Retina (tissue), 1 donor: ENCODE measurements at regions not wholly inside any gene's neighbourhood (a gene's known extent, or its start where the extent isn't known, plus 50 kb on each side); places are given as distances from the start of the nearest gene placed in this dataset.

Experiments used
- DNase-seq: peaks from one replicate; pipeline ENCODE4 v3.0.0-alpha.2; 2016

DNA sequence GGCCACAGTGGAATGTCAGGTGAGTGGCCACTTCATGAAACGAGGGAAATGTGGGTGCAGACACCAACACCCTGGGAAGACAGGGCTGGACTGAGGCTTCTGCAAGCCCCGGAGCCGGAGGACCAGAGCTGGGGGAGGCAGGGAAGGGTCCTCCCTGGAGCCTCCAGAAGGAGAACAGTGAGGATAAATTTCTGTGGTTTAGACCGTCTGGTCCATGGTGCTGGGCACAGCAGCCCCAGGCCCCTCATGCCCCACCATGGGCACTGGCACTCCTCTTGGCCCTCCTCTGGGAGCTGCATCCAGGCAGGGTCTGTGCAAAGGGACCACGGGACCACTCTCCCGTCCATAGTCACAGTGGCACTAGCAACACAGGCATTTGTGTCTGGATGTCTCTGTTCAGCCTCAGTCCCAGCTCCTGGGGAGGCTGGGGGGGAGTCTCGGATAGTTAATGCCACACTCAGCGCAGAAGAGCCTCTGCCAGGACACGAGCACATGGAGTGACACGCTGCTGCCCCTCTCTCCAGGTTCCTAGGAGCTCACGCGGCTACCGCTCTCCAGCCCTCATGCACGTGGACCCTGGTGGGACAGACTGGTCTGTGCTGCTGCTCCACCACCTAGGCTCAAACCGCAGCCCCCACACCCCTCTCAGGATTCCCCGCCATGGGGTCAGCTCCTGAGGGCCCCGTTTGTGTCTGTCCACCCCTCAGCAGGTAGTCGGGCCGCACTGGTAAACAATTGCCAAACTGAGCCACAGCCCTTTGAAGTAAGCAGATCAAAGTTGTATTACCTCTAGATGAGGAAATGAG, 305.9 kb upstream of the SALL3 start:
- no peak for DNase-seq

DNA sequence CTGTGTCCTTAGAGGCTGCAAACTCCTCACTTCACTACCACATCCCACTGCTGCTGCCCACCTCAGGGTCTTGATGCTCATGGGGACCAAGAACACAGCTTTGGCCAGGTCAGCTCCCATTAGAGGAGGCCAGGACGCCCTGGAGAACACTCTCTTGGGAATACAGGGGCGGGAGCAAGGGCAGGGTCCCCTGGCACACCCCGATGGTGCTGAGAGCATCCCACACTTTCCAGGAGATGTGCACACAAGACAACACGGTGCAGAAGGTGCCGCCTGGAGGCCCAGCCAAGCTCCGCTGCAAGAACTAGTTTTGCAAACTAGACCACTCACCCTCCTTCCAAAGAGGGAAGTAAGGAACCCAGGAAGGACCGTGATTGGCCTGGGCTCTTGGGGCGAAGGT, 304.4 kb upstream of the SALL3 start:
- DNase-seq = no peak

- no peak for DNase-seq
Observed at GRCh38 chr18:78676622-78677482, 302.8 kb upstream of the SALL3 start.

DNA sequence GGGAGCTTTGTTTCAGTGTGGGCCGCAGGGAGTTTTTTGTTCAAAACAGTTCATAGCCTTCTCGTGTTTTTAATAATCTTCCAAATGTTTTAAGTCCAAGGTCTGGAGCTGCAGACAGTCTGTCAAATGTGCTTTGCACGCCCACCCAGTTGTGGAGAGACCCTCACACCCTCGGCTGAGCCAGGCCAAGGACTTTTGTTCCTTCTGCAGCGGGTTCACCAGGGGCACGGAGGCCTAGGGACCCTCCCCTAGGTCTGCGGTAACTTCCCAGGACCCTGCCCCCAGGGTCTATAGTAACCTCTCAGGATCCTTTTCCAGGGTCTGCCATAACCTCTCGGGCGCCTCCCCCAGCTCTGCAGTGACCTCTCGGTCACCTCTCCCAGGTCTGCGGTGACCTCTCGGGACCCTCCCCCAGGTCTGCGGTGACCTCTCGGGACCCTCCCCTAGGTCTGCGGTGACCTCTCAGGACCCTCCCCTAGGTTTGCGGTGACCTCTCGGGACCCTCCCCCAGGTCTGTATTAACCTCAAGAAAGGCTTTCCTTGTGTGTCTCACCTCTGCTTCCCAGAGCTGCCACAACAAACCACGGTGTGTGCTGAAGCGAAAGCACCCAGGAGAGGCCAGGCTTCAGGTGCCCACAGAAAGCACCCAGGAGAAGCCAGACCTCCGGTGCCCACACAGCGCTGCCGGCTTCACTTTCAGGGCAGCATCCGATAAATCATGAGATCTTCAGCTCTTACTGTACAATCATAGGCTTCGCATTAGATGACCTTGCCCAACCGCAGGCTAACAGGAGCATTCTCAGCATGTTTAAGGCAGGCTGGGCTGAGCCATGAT, 301.9 kb upstream of the SALL3 start:
- no peak for DNase-seq

DNA sequence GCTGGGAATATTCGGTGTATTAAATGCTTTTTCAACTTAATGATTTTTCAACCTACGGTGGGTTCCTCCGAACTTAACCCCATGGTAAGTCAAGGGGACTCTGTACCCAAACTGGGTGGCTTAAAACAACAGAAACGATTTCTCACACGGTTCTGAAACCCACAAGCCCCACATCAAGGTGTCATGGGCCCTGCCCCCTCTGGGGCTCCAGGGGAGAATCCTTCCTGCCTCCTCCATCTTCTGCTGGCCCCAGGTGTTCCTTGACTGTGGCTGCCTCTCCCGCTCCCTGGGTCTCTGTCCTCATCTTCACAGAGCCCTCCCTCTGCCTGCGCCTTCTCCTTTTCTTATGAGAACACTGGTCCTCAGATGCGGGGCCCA, 301.3 kb upstream of the SALL3 start:
- no peak for DNase-seq

GRCh38 chr18:78679031-78679430, 300.6 kb upstream of the SALL3 start:
- DNase-seq = peak; percentile 34

- no peak for DNase-seq
Observed at GRCh38 chr18:78679613-78680260, 299.9 kb upstream of the SALL3 start.

GRCh38 chr18:78681396-78681795, 298.2 kb upstream of the SALL3 start:
- DNase-seq = no peak

DNA sequence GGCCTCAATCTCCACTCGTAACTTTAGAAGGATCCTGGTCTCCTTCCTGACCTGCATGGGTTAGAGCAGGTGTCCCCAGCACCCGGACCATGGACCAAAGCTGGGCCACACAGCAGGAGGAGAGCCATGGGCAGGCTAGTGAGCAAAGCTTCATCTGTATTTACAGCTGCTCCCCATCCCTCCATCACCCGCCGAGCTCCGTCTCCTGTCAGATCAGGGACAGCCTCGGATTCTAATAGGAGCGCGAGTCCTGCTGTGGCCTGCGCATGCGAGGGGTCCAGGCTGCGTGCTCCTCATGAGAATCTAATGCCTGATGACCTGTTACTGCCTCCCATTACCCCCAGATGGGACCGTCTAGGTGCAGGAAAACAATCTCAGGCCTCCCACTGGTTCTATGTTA, 297.7 kb upstream of the SALL3 start:
- no peak for DNase-seq

DNA sequence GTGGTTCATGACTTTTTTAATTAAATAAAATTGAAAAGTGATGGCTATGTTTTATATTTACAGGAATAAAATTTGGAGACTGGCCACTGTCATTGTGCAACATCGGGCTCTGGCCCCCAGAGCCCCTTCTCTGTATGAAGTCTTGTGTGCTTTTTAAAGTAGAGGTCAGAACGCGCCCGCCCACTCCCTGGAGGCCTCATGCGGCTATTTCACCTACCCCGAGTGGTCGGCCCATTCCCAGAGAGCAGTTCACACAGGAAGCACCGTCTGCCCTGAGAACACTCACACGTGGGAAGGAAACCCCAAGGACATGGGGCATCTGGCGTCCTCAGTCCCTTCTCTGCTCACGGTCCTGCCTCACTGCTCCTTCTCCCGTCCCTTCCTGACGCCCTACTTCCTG, 296.9 kb upstream of the SALL3 start:
- DNase-seq = no peak

DNA sequence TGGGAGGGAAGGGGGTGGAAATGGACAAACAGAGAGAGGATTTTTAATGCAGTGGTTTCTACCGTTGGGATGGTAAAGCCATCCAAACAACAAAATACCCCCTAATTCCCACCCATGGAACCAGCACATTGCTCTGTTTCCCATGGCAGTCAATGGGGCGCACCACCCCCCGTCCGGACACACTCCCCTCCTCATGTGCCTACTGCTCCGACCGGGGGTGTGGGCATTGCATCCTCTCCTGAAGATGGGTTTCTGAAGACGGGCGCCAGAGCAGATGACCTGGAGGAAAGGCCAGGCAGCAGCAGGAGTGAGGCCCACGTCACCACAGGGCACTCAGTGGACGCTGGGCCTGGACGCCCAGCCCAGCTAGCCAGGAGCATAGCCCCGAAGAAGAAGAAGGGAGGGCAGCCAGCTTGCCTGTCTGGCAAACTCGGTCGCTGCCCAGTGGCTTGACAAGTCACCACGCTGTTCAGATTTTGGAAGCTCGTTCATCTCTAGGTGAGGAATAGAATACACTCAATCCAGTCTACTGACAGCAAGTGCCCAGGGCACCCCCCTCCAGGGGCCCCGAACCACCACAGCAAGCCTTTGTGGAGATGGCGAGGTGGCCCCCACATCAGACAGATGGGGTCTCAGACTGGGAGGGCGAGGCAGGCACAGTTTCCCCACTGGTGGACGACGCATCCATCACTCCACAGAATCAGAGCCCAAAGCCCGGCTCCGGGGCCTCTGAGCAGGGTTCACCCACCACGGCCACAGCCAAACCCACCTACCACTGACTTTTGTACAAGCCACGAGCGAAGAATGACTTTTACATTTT, 296.2 kb upstream of the SALL3 start:
- no peak for DNase-seq

- no peak for DNase-seq
Observed at GRCh38 chr18:78685250-78685979, 294.2 kb upstream of the SALL3 start.

DNA sequence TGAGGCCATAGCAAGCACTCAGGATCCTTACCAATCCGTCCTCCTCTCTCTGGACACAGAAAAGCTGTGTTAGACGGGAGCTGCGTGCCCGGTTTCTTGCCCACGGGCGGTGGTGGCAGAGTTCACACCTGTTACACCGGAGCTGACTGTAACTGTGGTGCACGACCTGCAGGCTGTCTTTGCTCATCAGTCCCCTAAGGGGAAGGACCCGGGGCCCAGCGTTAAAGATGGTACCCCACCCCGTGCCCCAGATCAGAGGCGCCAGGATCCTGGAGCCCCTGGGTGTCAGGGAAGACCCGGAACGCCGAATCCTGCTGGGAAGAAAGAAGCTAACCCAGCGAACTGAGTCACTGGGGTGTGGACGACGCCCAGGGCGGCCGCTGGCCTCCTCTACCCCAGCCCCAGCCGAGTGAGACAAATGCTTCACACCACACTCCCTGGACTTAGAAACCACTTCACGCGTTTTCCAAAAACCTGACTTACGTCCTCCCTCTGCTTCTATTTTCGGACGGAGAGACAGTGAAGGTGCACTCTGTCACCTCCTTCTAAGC, 293.6 kb upstream of the SALL3 start:
- DNase-seq = no peak

DNA sequence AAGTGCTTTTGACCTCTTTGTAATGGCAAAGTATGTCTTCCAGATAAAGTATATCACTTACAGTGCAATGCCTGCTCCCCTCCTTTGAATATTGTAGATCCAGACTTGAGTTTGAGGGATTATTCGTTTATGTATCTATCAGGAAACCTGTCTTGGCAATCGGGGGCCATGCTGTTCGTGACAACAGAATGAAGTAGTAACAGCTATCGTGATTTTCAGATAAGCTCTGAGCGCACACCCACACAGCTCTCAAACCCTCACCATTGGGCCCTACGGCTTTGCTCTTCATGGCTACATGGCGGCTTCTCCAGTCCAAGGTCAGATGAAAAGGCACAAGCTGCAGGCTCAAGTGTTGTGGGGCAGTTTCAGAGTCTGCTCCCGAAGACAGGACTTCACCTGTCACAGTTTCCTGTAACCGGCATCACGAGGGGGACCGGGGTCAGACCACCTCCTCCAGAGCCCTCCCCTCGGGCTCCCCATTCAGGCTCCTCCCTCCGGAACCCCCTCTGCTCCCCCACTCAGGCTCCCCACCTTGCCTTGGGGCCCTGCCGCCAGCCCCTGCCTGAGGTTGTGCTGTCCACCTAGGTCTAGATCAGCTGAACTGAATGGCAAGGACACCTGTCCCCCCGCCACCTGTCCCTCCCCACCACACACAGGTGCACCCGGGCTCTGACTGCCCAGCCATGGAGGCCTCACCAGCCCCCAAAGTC, 292.5 kb upstream of the SALL3 start:
- DNase-seq = no peak

- no peak for DNase-seq
Observed at GRCh38 chr18:78687736-78688135, 291.9 kb upstream of the SALL3 start.

DNA sequence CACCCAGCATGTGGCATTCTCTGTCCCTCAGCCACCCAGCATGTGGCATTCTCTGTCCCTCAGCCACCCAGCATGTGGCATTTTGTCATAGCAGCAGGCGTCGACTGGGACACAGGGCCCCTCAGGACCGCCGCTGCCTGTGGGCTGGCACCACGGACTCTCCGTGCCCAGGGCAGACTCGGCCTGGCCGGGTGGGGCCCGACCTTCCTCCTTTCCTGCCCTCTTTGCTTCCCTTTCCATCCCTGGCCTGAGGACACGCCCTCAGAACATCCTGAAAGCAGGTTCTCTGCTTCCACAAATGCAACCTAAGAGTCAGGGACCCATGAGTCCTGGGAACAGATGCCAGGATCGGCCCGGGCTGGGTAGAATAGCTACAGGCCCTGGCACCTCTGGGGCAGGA, 291.4 kb upstream of the SALL3 start:
- DNase-seq = no peak

DNA sequence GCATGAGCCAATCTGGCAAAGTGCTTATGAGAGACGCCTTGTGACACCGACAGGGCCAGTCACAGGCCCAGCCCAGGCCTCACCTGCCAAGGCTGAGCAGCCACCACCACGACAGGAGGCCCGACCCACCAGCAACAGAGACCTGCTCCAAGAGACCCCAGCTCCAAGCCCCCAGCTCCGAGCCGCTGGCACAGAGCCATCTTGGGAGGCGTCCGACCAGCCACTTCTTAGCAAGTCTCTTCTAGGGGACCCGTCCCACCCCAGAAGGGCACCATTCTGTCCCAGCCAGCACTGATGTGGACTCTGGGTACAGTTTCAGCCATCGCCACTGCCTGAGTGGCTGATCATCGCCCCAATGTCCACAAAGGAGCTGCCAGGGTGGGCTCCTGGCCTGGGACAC, 290.7 kb upstream of the SALL3 start:
- DNase-seq = no peak

DNA sequence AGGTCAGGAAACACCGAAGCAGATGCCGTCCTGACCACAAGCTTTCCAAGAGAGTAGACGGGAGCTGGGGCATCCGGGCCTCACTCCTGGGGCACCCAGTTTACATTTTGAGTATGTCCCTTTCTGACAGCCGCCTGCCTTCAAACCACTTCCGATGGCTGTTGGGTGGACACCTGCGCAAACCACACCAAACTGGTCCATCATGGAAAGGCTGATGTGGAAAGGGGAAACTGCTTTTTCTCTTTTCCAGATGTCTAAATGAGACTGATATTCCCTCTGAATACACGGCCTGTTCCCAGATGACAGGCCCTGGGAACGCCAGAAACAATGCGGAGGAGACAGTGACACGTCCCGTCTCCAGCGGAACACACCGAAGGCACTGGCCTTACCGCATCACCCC, 290.0 kb upstream of the SALL3 start:
- DNase-seq = no peak

DNA sequence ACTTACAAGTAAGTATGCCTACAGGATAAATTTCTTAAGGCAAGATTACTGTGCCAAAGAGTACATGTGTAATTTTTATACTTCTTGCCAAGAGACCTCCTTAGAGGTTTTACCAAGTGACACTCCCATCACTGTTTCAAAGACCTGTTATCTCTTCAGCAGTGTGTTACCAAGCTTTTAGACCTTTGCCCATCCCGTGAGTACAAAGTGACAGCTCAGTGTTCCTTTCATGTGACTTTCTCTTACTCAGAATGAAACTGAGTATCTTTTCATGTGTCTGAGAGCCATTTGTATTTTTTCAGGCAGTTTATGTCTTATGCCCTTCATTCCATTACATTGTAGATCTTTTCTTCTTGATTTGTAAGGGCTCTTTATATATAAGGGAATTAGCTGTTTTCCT, 287.5 kb upstream of the SALL3 start:
- no peak for DNase-seq

- DNase-seq = no peak
Observed at GRCh38 chr18:78693429-78693828, 286.2 kb upstream of the SALL3 start.
